Endothelial cell of hepatic sinusoid (primary cell): ENCODE measurements at regions not wholly inside any gene's neighbourhood (a gene's known extent, or its start where the extent isn't known, plus 50 kb on each side); places are given as distances from the start of the nearest gene placed in this dataset.

Source experiments
- in situ Hi-C: cut with HindIII; loops from 2 replicates; pipeline ENCODE4 v1.10.0; 2017; ENCODE audit warnings: low sequenced_read_pairs

DNA sequence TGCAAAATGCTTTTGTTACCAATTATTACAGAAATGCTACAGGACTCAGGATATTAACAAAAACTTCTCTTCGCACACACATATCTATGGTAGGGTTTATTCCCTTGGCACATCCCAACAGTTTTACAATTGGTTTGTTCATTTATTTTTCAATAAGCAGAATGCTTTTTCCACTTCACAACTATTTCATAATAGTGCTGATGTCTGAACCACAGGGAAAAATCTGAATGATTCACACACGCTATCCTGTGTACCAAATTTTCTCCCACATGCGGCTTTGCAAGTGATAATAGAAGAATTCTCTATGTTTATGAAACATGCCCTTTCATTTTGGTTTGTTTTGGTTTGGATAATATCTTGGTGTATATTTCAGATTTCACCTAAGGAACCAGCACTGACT is 725.7 kb upstream of the TENM3 start:
- in situ Hi-C loops: no loop called here

DNA sequence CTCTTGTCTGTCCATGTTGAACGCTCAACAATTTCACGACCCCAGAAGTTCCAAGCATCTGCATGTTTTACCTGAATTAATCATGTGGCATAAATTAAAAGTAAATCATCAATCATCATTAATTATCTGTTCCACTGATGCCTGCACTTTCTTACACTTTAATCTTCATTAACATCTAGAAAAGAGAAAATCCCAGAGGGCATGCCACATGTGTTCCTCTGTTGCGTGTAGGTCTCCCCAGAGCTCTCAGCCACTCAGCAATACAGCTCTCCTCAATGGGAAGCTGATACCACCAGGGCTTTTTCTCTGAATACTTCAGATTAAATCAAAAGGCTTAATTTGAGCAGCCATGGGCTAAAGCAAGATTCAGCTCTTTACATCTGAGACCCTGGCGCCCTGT is 722.4 kb upstream of the TENM3 start:
- in situ Hi-C loops: no loop called here

DNA sequence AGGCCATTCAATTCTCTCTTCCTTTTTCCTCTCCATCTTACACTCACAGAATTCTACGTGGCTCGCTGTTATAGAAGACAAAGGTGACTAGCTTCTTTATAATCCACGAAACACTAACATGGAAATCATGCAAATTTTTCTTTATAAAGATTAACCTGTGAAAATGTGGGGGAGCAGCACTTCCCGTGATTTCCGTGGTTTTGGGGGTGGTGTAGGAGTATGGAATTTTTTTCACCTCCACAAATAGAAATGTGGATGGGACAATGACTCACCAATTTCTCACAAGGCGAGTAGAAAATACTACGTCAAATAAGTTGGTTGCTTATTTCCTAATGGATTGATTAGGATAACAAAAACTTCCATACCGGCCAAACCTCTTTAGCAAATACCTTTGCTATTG is 719.2 kb upstream of the TENM3 start:
- in situ Hi-C loops: no loop called here

DNA sequence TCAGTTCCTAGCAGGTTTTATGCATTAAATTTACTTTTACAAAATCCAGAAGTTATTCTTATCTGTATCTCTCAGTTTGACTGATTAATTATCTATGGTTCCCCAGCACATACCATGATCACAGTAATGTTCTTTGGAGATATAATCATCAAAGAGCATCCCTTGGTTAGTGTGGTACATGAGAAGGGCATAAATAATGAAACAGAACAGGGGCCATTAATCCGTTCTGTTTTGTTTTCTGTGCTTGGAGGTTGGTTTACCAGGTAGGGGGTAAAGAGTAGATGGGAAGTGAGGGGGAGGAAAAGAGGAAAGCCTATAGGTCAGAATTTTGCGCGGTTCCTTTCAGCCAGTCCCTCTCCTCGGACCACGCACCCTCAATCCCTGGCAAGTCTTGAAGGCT is 718.7 kb upstream of the TENM3 start:
- in situ Hi-C loops: no loop called here

DNA sequence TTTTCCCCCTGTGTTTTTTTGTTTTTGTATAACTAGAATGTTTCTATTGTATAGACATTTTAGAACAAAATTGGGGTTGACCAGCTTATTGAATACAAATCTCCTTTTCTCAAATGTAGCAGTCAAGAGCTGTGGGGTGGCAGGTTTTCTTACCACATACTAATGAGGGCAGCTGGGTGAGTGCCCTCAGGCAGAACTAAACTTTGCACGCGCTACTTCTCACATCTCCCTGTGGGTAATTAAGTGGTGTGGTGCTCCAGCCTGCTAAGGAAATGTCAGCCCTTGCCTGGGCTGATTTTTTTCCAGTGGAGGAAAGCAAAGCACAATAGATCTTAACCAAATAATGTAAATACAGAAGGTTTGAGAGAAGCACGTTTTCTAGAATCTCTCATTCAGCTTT is 717.6 kb upstream of the TENM3 start:
- in situ Hi-C loops: no loop called here

DNA sequence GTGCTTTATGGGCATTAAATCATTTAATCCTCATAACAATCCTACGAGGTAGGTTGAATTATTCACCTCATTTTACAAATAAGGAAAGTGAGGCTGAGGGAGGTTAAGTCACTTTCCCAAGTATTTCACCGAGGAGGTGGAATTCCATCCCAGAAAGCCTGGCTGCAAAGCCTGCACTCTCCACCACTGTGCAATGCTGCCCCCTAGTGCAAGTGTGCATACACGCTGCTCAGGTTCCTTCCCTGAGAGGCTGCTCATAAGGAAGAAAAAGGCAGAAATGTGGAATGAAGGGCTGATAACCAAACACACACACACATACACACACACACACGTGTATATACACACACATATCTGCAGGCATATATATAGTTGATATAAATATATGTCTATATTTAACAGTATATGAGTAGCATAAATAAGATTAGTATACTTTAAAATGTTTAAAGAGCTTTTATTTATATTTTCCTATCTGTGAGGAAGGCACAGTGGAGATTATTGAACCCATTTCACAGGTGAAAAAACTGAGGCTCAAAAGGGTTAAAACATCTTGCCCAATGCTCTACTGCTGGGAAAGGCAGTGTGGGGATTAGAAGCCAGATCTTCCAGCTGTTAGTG is 714.5 kb upstream of the TENM3 start:
- in situ Hi-C loops: no loop called here

DNA sequence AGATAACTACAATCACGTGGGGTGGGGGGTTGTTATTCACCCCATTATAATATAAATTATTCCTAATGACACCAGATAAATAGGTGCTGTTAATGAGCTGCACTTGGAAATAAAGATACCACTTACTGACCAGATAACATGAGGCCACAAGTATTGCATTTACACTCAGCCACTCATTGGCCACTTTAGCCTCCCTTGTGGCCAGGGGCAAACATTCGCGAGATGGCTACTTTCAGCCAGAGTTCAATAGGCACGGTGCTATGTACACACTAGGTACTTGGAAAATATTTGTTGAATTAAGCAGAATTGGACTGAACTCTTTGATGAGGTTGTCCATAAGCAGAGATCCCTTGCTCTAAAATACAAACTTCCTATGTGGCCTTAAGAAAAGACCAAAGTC is 713.7 kb upstream of the TENM3 start:
- in situ Hi-C loops: no loop called here

DNA sequence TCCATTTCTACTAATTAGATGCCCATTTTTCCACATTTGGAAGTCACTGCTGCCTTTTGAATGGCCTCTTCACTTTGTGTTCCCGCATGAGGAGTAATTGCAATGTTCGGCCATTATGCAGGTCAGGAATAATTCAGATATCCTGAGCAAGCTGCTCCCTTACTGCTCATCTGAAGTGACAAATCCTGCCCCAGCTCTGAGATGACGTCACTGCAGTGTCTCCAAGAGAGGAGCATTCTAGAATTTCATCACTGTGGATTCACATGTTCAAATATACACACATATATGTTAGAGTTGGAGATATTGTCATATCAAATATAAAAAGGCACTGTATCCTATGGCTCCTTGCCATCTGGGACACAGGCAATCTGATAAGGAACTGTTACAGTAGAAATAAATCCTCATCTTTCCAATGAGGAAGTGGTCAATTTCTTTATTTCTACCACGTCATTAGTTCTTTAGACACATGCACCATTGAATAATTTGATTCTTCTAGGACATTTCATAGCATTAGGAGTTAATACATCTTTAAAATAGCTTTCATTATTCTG is 706.9 kb upstream of the TENM3 start:
- in situ Hi-C loops: no loop called here

DNA sequence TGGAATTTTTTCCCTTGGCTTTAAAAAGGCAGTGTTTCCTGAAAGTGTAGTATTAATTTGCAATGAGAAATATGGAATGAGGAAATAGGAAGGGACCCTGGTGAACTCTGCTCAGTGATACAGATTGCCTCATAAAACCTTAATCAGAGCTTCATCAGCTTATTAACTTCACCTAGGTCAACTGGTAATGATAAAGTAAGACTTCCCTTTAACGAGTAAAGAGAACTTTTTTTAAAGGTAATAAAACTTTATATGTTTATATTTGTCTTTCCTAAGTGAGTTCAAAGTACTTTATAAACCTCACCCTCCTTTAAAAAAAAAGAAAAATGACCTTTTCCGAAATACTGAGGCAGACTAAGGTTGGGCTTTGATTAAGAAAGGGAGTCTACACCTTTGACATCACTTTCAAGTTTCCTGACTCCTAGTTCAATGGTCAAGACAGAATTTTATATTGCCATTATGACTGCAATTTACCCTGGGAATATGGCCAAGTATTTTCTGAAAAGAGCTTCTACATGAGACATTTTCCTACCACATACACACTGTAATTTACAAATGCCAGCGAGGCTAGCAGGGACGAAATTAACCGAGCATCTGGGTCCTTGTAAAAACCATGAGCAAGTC is 706.3 kb upstream of the TENM3 start:
- in situ Hi-C loops: no loop called here

DNA sequence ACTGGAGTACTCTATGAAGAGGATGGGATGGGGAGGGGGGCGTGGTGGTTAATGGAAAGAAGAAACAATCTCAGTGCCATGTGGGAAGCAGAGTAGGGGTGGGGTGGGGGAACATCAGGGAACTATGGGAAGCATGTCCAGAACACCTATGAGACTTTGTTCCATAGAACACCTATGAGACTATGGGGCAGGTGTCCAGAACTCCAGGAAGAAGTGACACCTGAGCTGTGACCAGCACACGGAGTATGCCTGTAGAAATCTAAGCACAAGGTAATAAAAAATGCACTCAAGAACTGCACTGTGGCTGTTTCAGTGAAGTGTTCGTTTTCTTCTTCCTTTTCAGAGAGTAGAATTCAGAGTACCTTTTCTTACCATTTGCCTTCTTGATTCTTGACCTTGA is 704.8 kb upstream of the TENM3 start:
- in situ Hi-C loops: no loop called here

DNA sequence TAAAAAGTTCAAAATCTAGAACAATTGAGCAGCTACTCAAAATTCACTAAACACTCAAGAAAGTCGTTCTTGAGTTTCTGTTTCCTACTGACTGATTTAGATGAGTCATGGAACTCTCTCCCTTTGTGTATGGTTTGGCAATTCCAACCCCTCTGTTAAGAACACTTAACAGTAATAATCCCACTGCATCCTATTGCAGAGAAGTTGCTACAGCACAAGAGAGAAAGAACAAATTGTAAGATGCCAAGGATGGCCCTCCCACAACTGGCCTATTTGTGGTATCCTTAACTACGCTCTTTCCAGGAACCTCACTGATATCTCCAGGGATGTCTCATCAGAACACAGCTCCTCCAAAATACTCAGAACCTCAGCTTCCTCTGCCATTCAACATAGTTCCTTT is 701.8 kb upstream of the TENM3 start:
- in situ Hi-C loops: no loop called here

DNA sequence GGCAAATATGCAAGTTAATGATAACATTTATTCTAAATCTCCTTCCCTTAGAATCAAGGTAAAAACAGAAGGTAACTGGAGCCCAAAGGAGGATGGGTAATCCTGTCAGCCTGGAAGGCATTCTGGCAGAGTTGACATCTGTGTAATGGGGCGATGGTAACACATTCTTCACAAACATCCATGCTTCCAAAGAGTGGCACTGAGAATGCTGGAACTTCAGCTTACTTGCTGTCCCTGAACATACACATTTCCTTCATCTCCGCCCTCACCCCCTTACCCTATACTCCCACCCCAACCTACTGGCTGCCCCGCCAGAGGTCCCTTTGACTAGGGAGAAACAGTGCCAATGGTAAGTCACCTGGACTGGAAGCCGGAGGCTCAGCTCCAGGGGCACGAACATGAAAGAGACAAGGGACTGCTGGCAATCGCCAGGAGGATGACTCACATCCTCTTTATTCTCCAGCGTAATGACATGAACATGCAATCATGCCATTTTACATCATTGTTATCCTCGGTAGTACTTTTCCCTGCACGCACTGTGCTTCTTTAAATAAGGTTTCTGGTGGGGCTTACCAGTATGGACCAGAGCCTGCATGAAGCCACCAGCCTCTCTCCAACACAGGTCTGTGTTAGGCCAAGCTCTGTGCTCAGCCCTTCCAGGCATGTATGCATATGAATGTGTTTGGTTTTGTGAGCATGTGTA is 694.2 kb upstream of the TENM3 start:
- in situ Hi-C loops: no loop called here

DNA sequence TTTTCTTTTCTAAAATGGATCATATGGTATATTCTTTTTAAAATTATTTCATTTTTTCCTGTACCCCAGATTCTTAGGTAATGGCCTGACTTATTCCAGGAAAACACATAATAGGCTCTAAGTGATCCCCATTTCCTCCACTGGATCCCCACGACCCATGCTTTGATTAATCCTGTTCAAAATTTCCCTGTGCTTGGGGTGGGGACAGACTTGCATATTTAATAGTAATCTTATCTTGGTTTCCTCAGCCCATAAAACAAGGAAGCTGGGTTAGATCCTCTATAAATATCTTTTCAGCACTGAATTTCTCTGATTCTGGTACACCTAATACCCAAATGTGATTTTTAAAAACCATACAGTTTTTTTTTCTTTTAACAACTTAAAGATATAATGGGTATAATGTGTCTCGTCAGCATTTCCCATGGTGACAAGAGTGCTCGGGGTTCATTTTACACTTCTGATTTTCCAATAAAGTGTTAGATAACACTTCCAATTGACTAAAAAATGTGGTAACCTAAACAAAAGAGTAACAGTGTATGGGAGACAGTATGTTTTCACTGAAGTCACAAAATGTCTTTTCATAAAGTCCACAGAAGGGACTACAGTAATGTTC is 693.5 kb upstream of the TENM3 start:
- in situ Hi-C loops: no loop called here

DNA sequence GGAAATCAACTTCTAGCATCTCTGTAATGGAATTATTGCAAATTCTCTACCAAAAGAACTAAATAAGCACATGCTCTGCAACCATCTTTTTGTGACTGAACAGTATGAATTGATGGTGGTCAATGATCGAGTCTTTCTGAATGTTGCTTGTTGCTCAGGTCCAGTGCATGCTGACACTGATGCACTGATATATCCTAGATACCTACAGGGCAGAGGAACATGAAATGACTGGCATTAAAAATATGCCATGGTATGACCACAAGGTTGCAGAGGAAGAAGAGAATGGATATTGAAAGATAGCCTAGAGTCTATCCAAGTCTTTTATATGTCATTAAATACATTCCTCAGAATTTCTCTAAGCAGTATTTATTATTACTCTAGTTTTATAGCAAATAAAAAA is 692.8 kb upstream of the TENM3 start:
- in situ Hi-C loops: no loop called here

DNA sequence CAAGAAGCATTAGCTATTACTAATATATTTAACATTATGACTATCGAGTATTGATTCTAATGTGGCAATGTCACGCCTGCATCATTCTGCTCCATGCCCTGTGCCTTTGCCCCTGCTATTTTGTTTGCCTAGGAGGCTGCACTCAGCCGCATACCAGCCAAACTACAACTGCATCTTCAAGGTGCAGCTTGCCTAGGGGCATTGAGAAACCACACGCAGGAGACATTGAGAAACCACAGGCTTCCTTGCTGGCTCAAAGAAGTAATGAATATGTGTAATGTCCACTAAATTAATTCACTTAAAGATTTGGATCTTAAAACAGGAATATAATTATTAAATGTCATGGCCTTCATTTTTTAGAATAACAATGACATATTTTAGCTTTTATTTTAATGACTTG is 683.6 kb upstream of the TENM3 start:
- in situ Hi-C loops: no loop called here

DNA sequence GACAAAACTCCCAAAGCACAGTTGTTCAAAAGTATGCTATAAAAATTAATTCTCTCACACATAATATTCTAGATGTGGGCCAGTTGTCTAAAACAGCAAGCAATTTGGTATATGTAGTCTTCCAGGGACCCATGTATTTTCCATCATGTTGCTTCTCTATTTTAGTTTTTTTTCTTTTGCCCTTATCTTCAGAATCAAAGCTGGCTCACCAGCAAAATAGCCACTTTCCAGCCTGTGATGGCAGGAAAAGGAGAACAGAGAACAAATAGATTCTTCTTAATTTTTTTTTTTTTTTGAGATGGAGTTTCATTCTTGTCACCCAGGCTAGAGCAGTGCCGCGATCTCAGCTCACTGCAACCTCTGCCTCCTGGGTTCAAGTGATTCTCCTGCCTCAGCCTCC is 680.8 kb upstream of the TENM3 start:
- in situ Hi-C loops: no loop called here

DNA sequence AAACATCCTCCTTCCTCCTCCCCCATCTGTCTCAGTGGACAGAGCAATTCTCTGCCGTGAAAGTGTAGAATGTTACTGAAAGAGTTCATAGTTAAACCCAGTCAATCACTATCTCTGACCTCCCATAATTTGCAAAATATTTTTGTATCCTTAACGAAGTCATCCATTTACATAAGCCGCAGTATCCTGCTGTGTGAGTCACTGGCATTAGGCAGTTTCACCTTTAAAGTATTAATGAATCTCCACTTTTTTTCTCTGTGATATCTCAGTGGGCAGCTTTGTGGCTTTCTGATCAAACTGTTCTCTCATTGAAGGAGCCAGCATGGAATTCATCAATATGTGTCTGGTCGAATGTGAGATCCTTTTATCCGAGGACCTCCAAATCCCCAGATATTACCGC is 678.6 kb upstream of the TENM3 start:
- in situ Hi-C loops: loop anchor here (5.0 kb wide), 1 partner anchor 57 kb away; no protein-coding TSS in a partner anchor

DNA sequence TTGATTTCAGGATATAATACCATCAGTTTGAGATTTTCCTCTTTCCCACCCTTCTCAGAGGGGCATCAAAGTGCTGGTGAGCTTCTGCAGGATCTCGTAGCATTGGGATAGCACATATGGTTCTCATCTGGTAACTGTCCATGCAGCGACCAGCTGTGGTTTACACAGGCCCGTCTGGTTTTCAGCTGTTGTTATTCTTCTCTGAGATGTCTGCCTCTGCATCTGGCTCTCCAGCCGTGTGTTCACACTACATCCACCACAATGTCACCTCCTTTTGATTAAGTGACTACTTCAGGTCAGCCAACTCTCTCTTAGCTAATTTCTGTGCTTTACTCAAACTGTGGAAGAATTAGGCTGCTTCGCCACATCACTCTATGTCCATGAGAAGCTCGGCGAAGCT is 676.7 kb upstream of the TENM3 start:
- in situ Hi-C loops: loop anchor here (5.0 kb wide), 1 partner anchor 59 kb away; no protein-coding TSS in a partner anchor

DNA sequence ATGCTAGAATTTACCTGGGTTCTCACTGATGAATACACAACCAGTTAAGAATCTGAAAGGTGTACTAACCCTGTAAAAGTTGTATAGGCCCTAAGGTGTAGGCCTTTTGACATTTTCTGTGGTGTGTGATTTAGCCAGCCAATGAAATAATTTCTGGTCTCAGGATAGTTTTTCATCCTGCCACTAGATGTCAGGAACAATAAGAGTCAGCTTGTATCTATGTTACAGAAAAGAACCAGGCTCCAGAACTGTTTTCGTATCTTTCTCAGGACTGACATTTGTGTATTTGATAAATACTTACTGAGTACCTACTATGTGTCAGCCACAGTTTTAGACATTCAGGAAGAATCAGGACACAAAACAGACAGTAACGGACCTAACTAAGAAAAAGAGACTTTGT is 673.6 kb upstream of the TENM3 start:
- in situ Hi-C loops: loop anchor here (5.0 kb wide), 1 partner anchor 62 kb away; no protein-coding TSS in a partner anchor

DNA sequence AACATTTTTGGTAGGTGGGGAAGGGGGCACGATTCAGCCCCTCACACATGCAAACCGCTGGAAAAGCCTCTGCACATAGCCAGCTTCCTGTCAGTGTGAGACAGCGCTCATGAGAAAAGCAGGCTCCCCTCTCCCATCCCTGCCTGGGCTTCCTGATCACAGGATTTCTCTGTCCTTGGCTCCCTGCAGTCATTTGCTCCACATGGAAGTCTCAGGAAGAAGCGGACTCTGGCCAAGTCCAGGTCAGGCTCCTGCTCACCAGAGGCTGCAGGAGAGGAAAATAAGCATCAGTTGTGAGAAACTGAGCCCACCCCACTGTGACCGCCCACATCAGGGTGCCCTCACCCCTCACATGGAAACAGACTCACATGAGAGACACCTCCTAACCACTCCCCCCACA is 664.3 kb upstream of the TENM3 start:
- in situ Hi-C loops: no loop called here

DNA sequence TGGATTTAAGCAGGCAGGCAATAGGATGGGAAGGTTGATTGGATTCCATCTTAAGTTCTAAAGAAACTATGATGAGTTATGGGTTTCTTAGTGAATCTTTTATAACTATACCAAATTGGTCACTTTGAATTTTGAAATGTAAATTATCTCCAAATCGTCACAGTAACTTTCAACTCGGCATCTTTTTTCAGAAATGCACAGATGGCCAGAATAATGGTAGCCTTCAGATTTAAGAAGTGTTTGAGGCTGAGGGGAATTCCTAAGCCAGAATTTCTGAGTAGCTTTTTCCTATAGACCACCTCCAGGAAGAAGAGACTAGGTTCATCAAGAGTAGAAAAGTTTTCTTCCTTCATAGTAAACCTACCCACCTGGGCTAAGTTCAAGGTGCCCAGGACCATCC is 663.7 kb upstream of the TENM3 start:
- in situ Hi-C loops: no loop called here

DNA sequence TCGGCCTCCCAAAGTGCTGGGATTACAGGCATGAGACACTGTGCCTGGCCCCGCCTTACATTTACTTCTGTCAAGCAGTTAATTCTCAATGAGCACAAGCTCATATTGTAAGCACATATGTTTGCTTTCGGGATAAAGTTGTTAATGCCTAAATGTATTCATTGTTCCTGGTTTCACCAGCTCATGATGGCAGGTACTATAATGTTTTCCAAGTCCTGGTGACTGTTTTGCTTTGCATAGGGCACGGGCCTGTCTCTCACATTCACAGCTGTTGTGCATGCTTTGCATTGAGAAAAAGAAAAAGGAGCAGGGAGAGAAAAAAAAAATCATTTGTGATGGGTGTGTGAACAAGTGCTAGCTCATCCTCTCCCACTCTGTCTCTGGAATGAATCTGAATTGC is 661.2 kb upstream of the TENM3 start:
- in situ Hi-C loops: no loop called here
